Keratinocyte (primary cell): ENCODE measurements at regions not wholly inside any gene's neighbourhood (a gene's known extent, or its start where the extent isn't known, plus 50 kb on each side); places are given as distances from the start of the nearest gene placed in this dataset.

ENCODE experiments used
- DNase-seq: peaks from one replicate; pipeline ENCODE4 v3.0.0-alpha.2; 2011; ENCODE audit warnings: low read depth, missing footprints, low spot score
- FAIRE-seq: peaks from 2 replicates; lab custom pipeline; 2011; peaks lifted over from hg19 to GRCh38; lab: Jason Lieb, UNC
- H2AFZ ChIP-seq: 2 replicates; pipeline ENCODE4 v1.6.0; 2012; ENCODE audit warnings: low read length, control low read depth, inconsistent platforms; ENCODE audit not compliant: control insufficient read depth
- H3K27ac ChIP-seq: 2 replicates; pipeline ENCODE4 v1.5.1; 2011; ENCODE audit warnings: low read length; ENCODE audit not compliant: control insufficient read depth, insufficient read depth
- H3K27me3 ChIP-seq: 3 replicates; pipeline ENCODE4 v1.6.0; 2011; ENCODE audit warnings: low read length; ENCODE audit not compliant: control insufficient read depth, insufficient read depth; ENCODE audit errors: extremely low read depth
- H3K36me3 ChIP-seq, 2 experiments: 2 replicates in 1 of 2; 3 replicates in 1 of 2; pipeline ENCODE4 v1.5.1; 2011; ENCODE audit warnings: low read length in 2 of 2, mild to moderate bottlenecking in 1 of 2; ENCODE audit not compliant: control insufficient read depth in 2 of 2, insufficient read depth in 2 of 2; ENCODE audit errors: extremely low read depth in 1 of 2
- H3K4me1 ChIP-seq: 3 replicates; pipeline ENCODE4 v1.5.1; 2011; ENCODE audit warnings: low read length; ENCODE audit not compliant: control insufficient read depth, insufficient read depth; ENCODE audit errors: extremely low read depth
- H3K4me2 ChIP-seq: 3 replicates; pipeline ENCODE4 v1.6.0; 2011; ENCODE audit warnings: low read depth, low read length; ENCODE audit not compliant: control insufficient read depth, insufficient read depth; ENCODE audit errors: extremely low read depth
- H3K4me3 ChIP-seq, 3 experiments: fragments of 200-600 bp in 1 of 3; sonication (generic) in 1 of 3; 2 replicates in 2 of 3; 3 replicates in 1 of 3; pipeline ENCODE4 v1.5.1; 2011 to 2016; ENCODE audit warnings: low read length in 3 of 3, mild to moderate bottlenecking in 3 of 3, control low read depth in 2 of 3, inconsistent platforms in 1 of 3, low read depth in 1 of 3, mixed read lengths in 1 of 3, mixed run types in 1 of 3, moderate library complexity in 1 of 3; ENCODE audit not compliant: control insufficient read depth in 2 of 3, insufficient read depth in 2 of 3; ENCODE audit errors: extremely low read depth in 1 of 3
- H3K79me2 ChIP-seq: 2 replicates; pipeline ENCODE4 v1.6.0; 2012; ENCODE audit warnings: low read length; ENCODE audit not compliant: control insufficient read depth, insufficient read depth
- H3K9ac ChIP-seq: 3 replicates; pipeline ENCODE4 v1.6.0; 2011; ENCODE audit warnings: low read length; ENCODE audit not compliant: control insufficient read depth, insufficient read depth; ENCODE audit errors: extremely low read depth
- H3K9me1 ChIP-seq: 3 replicates; pipeline ENCODE4 v1.6.0; 2011; ENCODE audit warnings: low read length; ENCODE audit not compliant: control insufficient read depth, insufficient read depth; ENCODE audit errors: extremely low read depth
- H3K9me3 ChIP-seq: 2 replicates; pipeline ENCODE4 v1.5.1; 2012; ENCODE audit warnings: low read depth, low read length; ENCODE audit not compliant: control insufficient read depth
- H4K20me1 ChIP-seq: 3 replicates; pipeline ENCODE4 v1.6.0; 2011; ENCODE audit warnings: low read length; ENCODE audit not compliant: control insufficient read depth, insufficient read depth; ENCODE audit errors: extremely low read depth
- CTCF ChIP-seq, 3 experiments: IDR thresholded peaks in 1 of 3; conservative IDR thresholded peaks in 1 of 3; optimal IDR thresholded peaks in 1 of 3; 2 replicates in 2 of 3; 3 replicates in 1 of 3; pipeline versions ENCODE3 to v1.5.1; 2011; ENCODE audit warnings: low read length in 3 of 3, mild to moderate bottlenecking in 3 of 3, moderate library complexity in 2 of 3, control low read depth in 1 of 3, inconsistent platforms in 1 of 3; ENCODE audit not compliant: insufficient read depth in 2 of 3; ENCODE audit errors: extremely low read depth in 1 of 3
- EZH2 ChIP-seq: IDR thresholded peaks from one replicate; pipeline ENCODE4 v1.6.1; 2012; ENCODE audit warnings: inconsistent platforms, mild to moderate bottlenecking, low read length, moderate library complexity
- dilution Hi-C: fragments of 300-500 bp; cut with MboI; formaldehyde crosslinking; loops from one replicate; pipeline ENCODE4 v1.7.0; 2020; ENCODE audit warnings: low sequenced_read_pairs; ENCODE audit not compliant: extremely low pct_ligation_motif_present

GRCh38 chr5:173451031-173451430 is 122.8 kb upstream of the STC2 start:
- no peaks in the 10 kb centered on the region for H3K36me3 ChIP-seq
- no peak overlapping the region for H2AFZ ChIP-seq
- H3K9me1 ChIP-seq: no peaks in the 10 kb centered on the region
- peaks cover 22% of the 10 kb centered on the region for H3K4me1 ChIP-seq
- no peak overlapping the region for H3K4me3 ChIP-seq
- peak; percentile 47 to 53 (median 50) for TF ChIP-seq CTCF (optimal IDR thresholded peaks at IDR 0.05 in 1 of 3, IDR thresholded peaks at IDR 0.05 in 1 of 3, conservative IDR thresholded peaks at IDR 0.05 in 1 of 3; ENCODE audit: extremely low read depth in 1 of 3, insufficient read depth in 2 of 3, low read length in 3 of 3)
- TF ChIP-seq EZH2: no peak
- H3K27ac ChIP-seq: no peak overlapping the region
- no peak overlapping the region for H3K9ac ChIP-seq
- H3K4me2 ChIP-seq: no peak overlapping the region
- no peak for FAIRE-seq
- no peaks in the 10 kb centered on the region for H3K27me3 ChIP-seq
- H3K9me3 ChIP-seq: no peaks in the 10 kb centered on the region
- no peaks in the 10 kb centered on the region for H3K79me2 ChIP-seq
- no peaks in the 10 kb centered on the region for H4K20me1 ChIP-seq
- dilution Hi-C loops: no loop called here
- no peak for DNase-seq

- FAIRE-seq (no peak), DNase-seq (no peak)
- Histone ChIP-seq H3K9ac (no peak overlapping the region), H3K27ac (no peak overlapping the region), H4K20me1 (no peaks in the 10 kb centered on the region), H3K4me2 (no peak overlapping the region), H3K4me1 (peaks cover 16% of the 10 kb centered on the region), H3K36me3 (no peaks in the 10 kb centered on the region), H3K9me3 (no peaks in the 10 kb centered on the region), H3K27me3 (no peaks in the 10 kb centered on the region), H3K9me1 (no peaks in the 10 kb centered on the region), H3K79me2 (no peaks in the 10 kb centered on the region), H3K4me3 (no peak overlapping the region), H2AFZ (no peak overlapping the region)
- dilution Hi-C loops: no loop called here
- TF ChIP-seq EZH2 (no peak), CTCF (optimal IDR thresholded peaks at IDR 0.05 in 1 of 3, IDR thresholded peaks at IDR 0.05 in 1 of 3, conservative IDR thresholded peaks at IDR 0.05 in 1 of 3; ENCODE audit: extremely low read depth in 1 of 3, insufficient read depth in 2 of 3, low read length in 3 of 3) (no peak)
Measured at GRCh38 chr5:173450188-173450587, 122.0 kb upstream of the STC2 start.
